RCC 7860 (cell line): ENCODE measurements at regions not wholly inside any gene's neighbourhood (a gene's known extent, or its start where the extent isn't known, plus 50 kb on each side); places are given as distances from the start of the nearest gene placed in this dataset.

Experiments
- DNase-seq: peaks from one replicate; pipeline ENCODE4 v3.0.0-alpha.2; 2015; ENCODE audit warnings: low spot score
- FAIRE-seq: peaks from 2 replicates; lab custom pipeline; 2012; peaks lifted over from hg19 to GRCh38; lab: Jason Lieb, UNC

- DNase-seq = no peak
- FAIRE-seq = no peak
Observed at GRCh38 chr12:17810399-17810798, 279.6 kb downstream of the RERGL start.

- FAIRE-seq = no peak
Observed at GRCh38 chr12:17809206-17809605, 280.8 kb downstream of the RERGL start.

DNA sequence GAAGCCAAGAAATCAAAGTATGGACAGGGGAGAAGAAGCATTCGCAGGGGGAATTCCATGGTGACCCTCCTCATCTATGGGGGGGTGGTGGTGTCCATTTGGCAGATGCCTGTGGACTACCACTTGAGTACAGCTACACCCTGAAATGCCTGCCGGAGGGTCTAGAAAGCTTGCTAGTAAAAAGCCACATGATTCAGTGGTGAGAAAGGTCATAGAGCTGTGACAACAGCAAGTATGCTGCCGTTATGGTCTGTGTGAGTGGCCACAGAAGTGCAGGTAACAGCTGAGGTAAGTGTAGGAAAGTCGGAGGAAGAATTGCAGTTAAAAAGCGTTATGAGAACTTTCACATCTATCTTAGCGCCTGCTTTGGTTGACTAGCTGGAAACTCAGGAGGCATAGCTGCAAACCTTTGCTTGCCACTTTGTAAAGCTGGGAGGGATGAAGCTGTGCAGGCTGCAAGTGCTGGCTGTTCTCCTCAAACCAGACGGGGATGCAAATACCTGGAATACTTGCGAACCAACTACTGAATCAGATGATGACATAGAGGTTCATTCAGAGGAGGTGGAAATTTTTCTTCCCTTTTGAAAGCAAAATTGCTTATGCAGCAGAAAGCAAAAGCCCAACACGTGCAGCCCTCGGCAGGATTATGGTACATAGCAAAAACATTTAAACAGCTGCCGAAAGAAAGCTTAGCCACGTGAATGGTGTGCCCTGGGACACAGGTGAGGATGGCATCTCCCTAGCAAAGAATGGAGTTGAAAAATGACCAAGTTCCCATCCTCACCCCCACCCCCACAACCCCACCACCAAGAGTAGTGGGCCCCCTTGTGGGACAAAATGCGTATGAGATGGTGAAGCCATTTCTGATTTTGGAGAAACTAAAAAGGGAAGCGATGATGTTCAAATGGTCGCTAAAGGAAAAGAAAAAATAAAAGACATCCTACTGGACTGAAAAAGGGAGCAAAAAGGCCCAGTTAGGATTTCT lies 287.0 kb downstream of the RERGL start:
- FAIRE-seq = no peak
- no peak for DNase-seq

More at GRCh38 chr12:17809206-17809605, 280.8 kb downstream of the RERGL start:
- no peak for DNase-seq

- no peak for FAIRE-seq
- no peak for DNase-seq
Observed at GRCh38 chr12:17793854-17794253, 296.1 kb downstream of the RERGL start.

DNA sequence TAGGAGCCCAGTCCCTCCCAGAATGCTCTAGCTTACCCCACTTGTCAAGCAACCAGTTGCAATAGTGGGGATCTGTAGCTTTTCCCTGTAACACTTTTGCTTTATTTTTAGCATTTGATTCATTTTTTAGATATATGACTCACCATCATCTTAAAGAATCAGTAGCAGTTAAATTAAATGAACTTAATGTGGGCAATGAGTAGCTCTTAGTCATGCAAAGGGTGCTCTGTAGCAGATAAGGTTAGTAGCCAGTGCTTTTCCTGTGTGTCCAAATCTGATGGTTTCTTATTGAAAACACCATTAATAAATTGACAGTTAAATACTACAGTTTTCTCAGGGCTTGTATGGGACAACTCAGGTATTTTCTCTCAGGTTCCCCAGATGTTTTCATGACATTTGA lies 311.8 kb downstream of the RERGL start:
- no peak for DNase-seq
- no peak for FAIRE-seq

DNA sequence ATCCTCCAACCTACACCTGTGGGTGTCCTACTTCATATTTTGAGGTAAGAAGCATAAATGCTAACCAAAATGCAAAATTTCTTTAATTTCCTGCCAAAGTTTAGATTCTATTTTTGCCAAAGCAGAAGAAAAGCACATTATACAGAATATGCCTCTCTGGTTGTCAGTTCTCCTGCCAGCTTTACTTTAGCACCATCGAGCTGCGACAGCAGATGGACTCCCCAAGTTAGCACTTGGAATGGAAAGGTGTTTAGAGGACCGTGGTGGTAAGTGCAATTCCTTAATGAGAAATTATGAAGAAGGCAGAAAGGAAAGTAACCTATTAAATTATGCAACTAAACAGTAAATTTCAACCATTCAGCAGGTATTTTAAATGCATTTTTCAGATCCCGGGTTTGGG lies 326.6 kb downstream of the RERGL start:
- FAIRE-seq (no peak), DNase-seq (no peak)

DNA sequence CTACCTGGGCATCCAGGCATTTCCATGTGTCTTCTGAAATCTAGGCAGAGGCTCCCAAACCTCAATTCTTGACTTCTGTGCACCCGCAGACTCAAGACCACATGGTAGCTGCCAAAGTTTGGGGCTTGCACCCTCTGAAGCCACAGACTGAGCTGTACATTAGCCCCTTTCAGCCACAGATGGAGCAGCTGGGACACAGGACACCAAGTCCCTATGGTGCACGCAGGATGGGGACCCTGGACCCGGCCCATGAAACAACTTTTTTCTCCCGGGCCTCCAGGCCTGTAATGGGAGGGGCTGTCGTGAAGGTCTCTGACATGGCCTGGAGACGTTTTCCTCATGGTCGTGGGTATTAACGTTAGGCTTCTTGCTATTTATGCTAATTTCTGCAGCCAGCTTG lies 330.0 kb downstream of the RERGL start:
- FAIRE-seq (no peak), DNase-seq (no peak)
